Stimulated activated CD4-positive, alpha-beta T cell treated with anti-CD3 and anti-CD28 coated beads, Interleukin-12 subunit alpha, Interleukin-12 subunit beta, amount 100 ng/mL, for 48 hours (primary cell): ENCODE measurements at regions not wholly inside any gene's neighbourhood (a gene's known extent, or its start where the extent isn't known, plus 50 kb on each side); places are given as distances from the start of the nearest gene placed in this dataset.
"Not testable (repeated sequence)": the region's sequence is repeated elsewhere in the genome, so short reads cannot be mapped to it uniquely, and the experiment has no call there.

ENCODE experiments used
- DNase-seq, 3 donors: peaks; one replicate each; pipeline ENCODE4 v3.0.0-alpha.2; 2020; ENCODE audit warnings: low read depth in 2 of 3, low spot score in 1 of 3

- DNase-seq: no peak
Measured at GRCh38 chr4:162945713-162946112, 221.0 kb downstream of the NAF1 start.

GRCh38 chr4:162943263-162943662, 223.4 kb downstream of the NAF1 start:
- no peak for DNase-seq

- DNase-seq: no peak
Measured at GRCh38 chr4:162938738-162939485, 227.8 kb downstream of the NAF1 start.

- DNase-seq: no peak
Measured at GRCh38 chr4:162935214-162935613, 231.5 kb downstream of the NAF1 start.

GRCh38 chr4:162931286-162931685, 235.4 kb downstream of the NAF1 start:
- no peak for DNase-seq

- no peak for DNase-seq
Measured at GRCh38 chr4:162921178-162921785, 245.4 kb downstream of the NAF1 start.

- DNase-seq: no peak
Measured at GRCh38 chr4:162920649-162921048, 246.0 kb downstream of the NAF1 start.

GRCh38 chr4:162912482-162912881, 254.2 kb downstream of the NAF1 start:
- no peak for DNase-seq

GRCh38 chr4:162911349-162911748, 255.3 kb downstream of the NAF1 start:
- DNase-seq: no peak

GRCh38 chr4:162909952-162910351, 256.7 kb downstream of the NAF1 start:
- no peak for DNase-seq

- no peak for DNase-seq
Measured at GRCh38 chr4:162894387-162894786, 272.3 kb downstream of the NAF1 start.

- DNase-seq: no peak
Measured at GRCh38 chr4:162891788-162892707, 274.6 kb downstream of the NAF1 start.

GRCh38 chr4:162878096-162878495, 288.6 kb downstream of the NAF1 start:
- no peak for DNase-seq

GRCh38 chr4:162874748-162875147, 291.9 kb downstream of the NAF1 start:
- no peak for DNase-seq

GRCh38 chr4:162871990-162872389, 294.7 kb downstream of the NAF1 start:
- DNase-seq: no peak

- no peak for DNase-seq
Measured at GRCh38 chr4:162869157-162869556, 297.5 kb downstream of the NAF1 start.

- no peak for DNase-seq
Measured at GRCh38 chr4:162866565-162866964, 300.1 kb downstream of the NAF1 start.

GRCh38 chr4:162865102-162865501, 301.6 kb downstream of the NAF1 start:
- DNase-seq: no peak

- DNase-seq: no peak
Measured at GRCh38 chr4:162853788-162854187, 312.9 kb downstream of the NAF1 start.

GRCh38 chr4:162852642-162853041, 314.0 kb downstream of the NAF1 start:
- no peak for DNase-seq

GRCh38 chr4:162851241-162851758, 315.4 kb downstream of the NAF1 start:
- not testable (repeated sequence) for DNase-seq

GRCh38 chr4:162849937-162850336, 316.8 kb downstream of the NAF1 start:
- DNase-seq: no peak
